Endothelial cell of hepatic sinusoid (primary cell): ENCODE measurements at regions not wholly inside any gene's neighbourhood (a gene's known extent, or its start where the extent isn't known, plus 50 kb on each side); places are given as distances from the start of the nearest gene placed in this dataset.
"Not testable (repeated sequence)": the region's sequence is repeated elsewhere in the genome, so short reads cannot be mapped to it uniquely, and the experiment has no call there.

ENCODE experiments used
- in situ Hi-C: cut with HindIII; loops from 2 replicates; pipeline ENCODE4 v1.10.0; 2017; ENCODE audit warnings: low sequenced_read_pairs

DNA sequence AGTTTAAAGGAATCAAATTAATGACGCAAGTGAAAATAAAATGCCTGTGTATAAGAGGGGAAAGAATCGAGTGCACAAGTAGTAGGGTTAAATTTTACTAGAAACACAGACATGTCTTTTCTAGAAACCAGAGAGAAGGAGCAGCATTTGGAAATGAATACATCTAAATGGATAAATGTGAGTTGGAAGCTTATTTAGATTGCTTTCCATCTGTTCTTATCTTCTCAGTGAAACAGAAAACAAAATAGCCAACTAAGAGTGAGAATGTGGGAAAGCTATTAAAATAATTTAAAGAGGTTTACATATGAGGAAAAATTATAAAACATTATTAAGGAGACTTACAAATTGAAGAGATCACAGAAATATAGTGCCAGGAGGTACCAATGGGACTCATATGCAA, 1818.9 kb upstream of the FLRT2 start:
- in situ Hi-C loops, result no loop called here

DNA sequence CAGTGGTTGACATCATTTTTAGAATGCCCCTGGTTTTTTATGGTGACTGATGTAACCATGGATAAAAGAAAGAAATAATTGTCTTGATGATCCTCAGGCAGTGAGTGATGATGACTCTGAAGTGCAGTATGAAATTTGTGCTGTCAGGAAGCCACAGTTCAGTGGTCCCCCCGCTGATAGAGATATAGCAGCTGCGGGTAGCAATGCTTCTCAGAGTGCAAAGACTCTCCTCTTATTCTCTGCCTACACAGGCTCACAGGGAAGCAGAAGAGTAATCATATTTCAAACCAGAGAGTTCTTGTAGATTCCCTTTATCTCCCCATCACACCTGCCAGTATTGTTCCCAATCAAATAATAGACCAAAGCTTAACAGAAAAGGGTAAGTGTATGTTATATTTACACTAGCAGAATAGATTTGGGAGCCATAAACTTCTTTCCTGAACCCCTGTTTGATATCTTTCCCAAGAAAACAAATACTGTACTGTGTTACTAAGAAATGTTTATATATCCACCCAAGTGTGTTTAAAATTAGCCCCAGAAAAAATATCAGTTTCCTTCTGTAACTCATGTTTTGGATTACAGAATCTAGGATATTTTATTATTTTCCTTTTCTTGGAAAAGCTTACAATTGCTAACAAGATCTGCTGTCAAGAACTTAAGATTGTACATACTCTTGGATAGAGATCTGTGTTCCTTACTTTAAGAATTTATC, 1817.4 kb upstream of the FLRT2 start:
- in situ Hi-C loops, result no loop called here

GRCh38 chr14:83713732-83714131, 1816.2 kb upstream of the FLRT2 start:
- in situ Hi-C loops, result no loop called here

DNA sequence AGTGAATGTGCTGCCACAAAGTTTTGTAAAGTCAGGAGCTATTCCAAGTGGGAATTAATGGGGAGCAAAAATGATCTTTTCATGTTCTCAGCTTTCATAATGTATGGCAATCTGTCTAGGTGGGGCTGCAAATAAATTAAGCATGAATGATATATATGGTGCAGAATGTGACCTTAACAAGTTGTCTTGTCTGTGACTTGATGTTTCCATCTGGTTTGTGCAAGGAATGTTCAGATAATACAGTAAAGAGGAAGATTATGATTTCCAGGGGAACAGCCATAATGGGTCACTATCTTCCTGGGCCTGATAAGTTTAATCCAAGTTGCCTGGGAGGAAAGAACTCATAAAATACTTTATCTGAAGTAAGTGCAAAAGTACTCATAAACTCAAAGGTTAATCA, 1815.8 kb upstream of the FLRT2 start:
- in situ Hi-C loops, result no loop called here

GRCh38 chr14:83719435-83719834, 1810.5 kb upstream of the FLRT2 start:
- in situ Hi-C loops, result not testable (repeated sequence)

DNA sequence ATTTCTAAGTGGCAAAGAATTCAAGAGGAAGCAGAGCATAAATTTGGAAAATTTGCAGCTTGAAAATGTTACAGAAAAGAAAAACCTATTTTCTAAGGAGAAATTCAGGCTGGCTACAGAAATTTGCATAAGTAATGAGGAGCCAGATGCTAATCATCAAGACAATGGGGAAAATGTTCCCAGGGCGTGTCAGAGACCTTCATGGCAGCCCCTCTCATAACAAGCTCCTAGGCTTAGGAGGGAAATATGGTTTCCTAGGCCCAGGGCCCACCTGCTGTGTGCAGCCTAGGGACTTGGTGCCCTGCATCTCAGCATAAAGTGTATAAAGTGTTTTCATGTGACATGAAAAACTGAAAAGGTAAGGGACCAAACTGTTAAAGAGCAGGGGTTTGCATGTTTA, 1796.3 kb upstream of the FLRT2 start:
- in situ Hi-C loops, result no loop called here

DNA sequence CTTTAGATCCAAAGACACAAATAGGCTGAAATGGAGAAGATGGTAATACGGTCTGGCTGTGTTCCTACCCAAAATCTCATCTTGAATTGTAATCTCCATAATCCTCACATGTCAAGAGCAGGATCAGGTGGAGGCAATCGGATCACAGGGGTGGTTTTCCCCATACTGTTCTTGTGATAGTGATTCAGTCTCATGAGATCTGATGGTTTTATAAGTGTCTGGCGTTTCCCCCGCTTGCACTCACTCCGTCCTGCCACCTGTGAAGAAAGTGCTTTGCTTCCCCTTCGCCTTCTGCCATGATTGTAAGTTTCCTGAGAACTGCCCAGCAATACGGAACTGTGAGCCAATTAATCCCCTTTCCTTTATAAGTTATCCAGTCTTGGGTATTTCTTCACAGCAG, 1795.5 kb upstream of the FLRT2 start:
- in situ Hi-C loops, result no loop called here

DNA sequence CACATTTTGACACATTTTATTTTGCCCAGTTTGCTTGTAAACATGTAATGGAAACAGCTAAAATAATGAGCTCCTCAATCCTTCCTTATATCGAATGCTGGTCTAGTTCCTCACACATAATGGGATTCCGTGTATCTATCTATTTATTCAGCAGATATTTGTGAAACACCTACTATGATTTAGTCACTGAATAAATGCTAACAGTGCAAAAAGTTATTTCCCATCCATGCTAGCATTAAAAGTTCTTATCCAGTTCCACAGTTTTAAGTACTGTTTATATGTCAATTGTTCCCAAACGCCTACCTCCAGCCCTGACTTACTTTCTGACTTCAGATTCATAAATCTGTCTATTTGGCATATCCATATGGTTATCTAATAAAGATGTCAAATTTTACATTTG, 1788.7 kb upstream of the FLRT2 start:
- in situ Hi-C loops, result no loop called here

DNA sequence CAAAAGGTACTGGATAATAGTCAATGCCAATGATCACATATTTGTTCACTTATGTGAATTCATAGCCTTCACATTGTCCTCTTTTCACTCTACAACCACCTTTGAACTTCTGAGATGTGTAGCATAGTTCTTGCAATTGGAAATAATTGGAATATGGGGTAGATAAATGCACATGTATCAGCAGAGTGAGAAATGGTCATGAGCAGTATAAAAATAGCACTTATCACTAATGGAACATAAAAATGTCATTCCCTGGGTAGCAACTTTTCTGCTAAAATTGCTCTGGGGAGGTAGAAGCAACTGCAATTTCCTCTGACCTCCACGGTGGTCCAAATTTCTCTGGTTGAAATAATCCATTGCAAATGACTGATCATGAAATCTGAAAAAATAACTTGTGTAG, 1785.7 kb upstream of the FLRT2 start:
- in situ Hi-C loops, result no loop called here

DNA sequence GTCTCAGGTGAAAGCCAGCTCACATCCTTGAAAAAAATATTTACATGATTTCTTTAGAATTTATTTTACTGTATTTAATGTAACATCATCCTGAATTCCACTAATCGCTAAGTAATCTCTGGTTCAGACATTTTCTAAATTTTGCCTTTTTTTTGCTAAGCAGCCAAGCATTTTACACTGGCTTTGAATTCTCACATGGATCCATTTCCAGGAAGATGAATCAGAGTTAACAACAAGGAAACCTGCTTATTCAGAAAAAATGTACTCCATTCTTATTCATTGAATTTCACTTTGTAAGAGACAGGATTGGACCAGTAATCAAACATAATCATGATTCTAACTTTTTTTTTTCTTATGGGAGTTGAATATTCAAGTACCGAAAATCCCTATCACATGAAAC, 1785.1 kb upstream of the FLRT2 start:
- in situ Hi-C loops, result no loop called here

GRCh38 chr14:83746336-83746735, 1783.6 kb upstream of the FLRT2 start:
- in situ Hi-C loops, result no loop called here

GRCh38 chr14:83757916-83758315, 1772.0 kb upstream of the FLRT2 start:
- in situ Hi-C loops, result no loop called here

GRCh38 chr14:83764656-83765599, 1765.0 kb upstream of the FLRT2 start:
- in situ Hi-C loops, result no loop called here

GRCh38 chr14:83777516-83777915, 1752.4 kb upstream of the FLRT2 start:
- in situ Hi-C loops, result no loop called here

DNA sequence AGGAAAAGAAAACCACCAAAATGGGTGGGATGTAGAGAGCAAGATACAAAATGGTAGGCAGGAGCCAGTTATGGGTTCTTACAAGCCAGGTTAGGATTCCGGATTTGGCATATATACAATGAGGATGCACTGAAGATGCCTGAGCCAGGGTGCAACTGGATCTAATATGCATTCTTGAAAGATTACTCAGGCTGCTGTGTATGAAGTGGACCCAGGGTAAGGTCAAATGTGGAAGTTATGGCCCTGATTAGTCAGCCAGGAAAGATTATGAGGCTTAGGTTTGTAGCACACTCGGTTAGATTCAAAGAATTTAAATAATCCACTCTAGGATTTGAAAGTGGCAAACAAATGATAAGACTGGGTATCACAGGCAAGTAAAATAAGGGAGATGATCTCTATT, 1750.7 kb upstream of the FLRT2 start:
- in situ Hi-C loops, result no loop called here

DNA sequence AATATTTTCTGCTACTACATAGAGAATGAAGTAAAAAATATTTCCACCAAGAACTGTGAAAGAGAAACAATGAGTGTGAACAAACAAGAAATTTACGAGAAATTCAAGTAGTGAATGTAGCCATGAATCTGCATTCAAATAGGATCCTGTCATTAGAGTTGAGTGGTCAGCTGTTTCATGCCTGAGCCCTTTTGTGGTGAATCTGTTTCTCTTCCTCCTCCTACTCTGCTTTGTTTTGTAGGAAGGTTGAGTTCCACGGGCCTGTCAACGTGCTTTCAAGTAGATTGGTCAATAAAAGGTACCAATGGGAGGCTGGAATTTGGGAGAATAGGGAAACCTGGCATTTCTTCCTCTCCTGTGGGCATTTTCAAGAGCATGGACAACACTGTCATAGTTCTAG, 1749.6 kb upstream of the FLRT2 start:
- in situ Hi-C loops, result no loop called here

DNA sequence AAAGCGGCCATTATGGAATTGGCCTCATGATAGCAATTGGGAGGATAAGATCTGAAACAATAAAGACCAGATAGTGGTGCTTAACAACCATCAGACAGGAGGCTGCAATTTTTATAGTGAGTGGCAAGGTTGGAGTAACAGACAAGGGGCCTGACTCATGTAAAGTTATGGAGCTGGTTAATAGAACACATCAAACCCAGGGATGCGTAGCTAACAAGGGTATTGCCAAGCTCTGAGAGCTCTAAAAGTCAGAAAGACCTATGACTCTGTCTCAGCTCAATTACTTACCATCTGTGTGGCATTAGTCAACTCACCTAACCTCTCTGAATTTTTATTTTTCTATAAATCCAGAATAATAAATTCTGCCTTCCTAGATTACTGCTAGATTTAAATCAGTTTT, 1731.5 kb upstream of the FLRT2 start:
- in situ Hi-C loops, result no loop called here

DNA sequence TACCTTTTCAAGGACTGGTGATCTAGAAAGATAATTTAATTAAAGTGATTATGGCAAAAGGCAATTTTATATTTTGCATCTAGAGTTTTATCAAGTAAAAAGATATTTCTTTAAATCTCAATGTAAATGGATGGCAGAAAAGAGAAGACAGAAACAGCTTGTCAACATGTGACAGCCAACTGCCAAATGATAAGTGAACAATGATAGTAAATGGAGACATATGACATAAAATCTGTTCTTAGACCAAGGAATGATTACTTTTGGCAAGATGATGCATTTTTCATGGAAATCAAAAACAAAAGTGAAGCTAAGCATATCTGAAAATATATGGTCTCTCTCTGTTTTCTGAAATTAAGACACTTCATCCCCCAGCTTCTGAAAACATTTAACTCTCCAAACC, 1730.7 kb upstream of the FLRT2 start:
- in situ Hi-C loops, result no loop called here

- in situ Hi-C loops, result no loop called here
These were observed 1715.0 kb upstream of the FLRT2 start for GRCh38 chr14:83814896-83815295.

DNA sequence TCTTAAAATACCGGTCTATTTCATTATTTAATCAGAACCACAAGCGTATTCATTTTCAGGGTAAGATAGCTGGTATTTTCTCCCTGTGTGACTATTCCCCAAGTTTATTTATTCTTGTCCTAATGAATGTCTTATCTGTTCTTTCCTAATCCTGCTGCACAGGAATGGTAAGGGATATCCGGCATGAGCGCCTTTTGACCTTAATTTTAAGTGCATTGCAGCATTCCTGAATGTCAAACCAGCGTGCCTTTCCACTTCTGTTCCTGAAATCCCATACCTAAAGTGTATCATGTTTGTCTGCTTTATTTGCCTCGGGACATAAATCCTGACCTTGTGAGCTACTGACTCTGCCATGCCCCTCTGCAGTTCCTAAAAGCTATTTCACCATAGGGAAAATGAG, 1713.2 kb upstream of the FLRT2 start:
- in situ Hi-C loops, result no loop called here

GRCh38 chr14:83825843-83826242, 1704.1 kb upstream of the FLRT2 start:
- in situ Hi-C loops, result no loop called here

GRCh38 chr14:83826838-83827237, 1703.1 kb upstream of the FLRT2 start:
- in situ Hi-C loops, result no loop called here
